Naive thymus-derived CD4-positive, alpha-beta T cell (primary cell): ENCODE measurements at regions not wholly inside any gene's neighbourhood (a gene's known extent, or its start where the extent isn't known, plus 50 kb on each side); places are given as distances from the start of the nearest gene placed in this dataset.
"Not testable (repeated sequence)": the region's sequence is repeated elsewhere in the genome, so short reads cannot be mapped to it uniquely, and the experiment has no call there.

ENCODE experiments used
- ATAC-seq: fragments of 150-1000 bp; cut with Tn5 transposase; 2 replicates; pipeline ENCODE4 v1.10.0; 2021; ENCODE audit warnings: mild to moderate bottlenecking, moderate library complexity
- CTCF ChIA-PET: fragments of 350-600 bp; sonication (Branson Sonifier 250); formaldehyde crosslinking; loops from one replicate; lab custom pipeline; 2021; ENCODE audit warnings: antibody characterized with exemption; lab: Charles Lee
- POLR2A ChIA-PET: fragments of 350-600 bp; sonication (Branson Sonifier 250); formaldehyde crosslinking; loops from one replicate; lab custom pipeline; 2021; ENCODE audit warnings: antibody characterized with exemption, inconsistent platforms; lab: Charles Lee
- DNase-seq, 9 donors: peaks; one replicate each; pipeline versions ENCODE4 v3.0.0 to v3.0.0-alpha.2; 2020 to 2022; ENCODE audit warnings: mixed read lengths in 1 of 9
- H3K27ac ChIP-seq: one replicate; pipeline ENCODE4 v1.7.0; 2013; ENCODE audit warnings: mild to moderate bottlenecking, low read depth, low read length, moderate library complexity
- H3K27me3 ChIP-seq, 2 donors: one replicate each; pipeline ENCODE4 v1.7.0; 2013; ENCODE audit warnings: low read length in 2 of 2, mild to moderate bottlenecking in 2 of 2, moderate library complexity in 2 of 2; ENCODE audit not compliant: control insufficient read depth in 2 of 2, insufficient read depth in 2 of 2
- H3K36me3 ChIP-seq, 3 experiments: 1 replicate in 2 of 3; 2 replicates in 1 of 3; pipeline ENCODE4 v1.7.0; 2013; ENCODE audit warnings: low read length in 3 of 3, mild to moderate bottlenecking in 3 of 3, moderate library complexity in 1 of 3; ENCODE audit not compliant: insufficient read depth in 3 of 3, control insufficient read depth in 2 of 3
- H3K4me1 ChIP-seq, 2 donors: one replicate each; pipeline ENCODE4 v1.7.0; 2013; ENCODE audit warnings: low read length in 2 of 2, mild to moderate bottlenecking in 2 of 2, moderate library complexity in 1 of 2; ENCODE audit not compliant: control insufficient read depth in 2 of 2, insufficient read depth in 2 of 2
- H3K4me3 ChIP-seq: 2 replicates; pipeline ENCODE4 v1.7.0; 2013; ENCODE audit warnings: mild to moderate bottlenecking, low read length
- H3K9me3 ChIP-seq, 3 experiments: 1 replicate in 2 of 3; 2 replicates in 1 of 3; pipeline ENCODE4 v1.7.0; 2013; ENCODE audit warnings: low read length in 3 of 3; ENCODE audit not compliant: control insufficient read depth in 2 of 3
- H3K27ac Mint-ChIP-seq, 9 donors: one replicate each; pipeline ENCODE4 v1.8.0; 2020 to 2022; ENCODE audit warnings: mixed read lengths in 9 of 9, mild to moderate bottlenecking in 8 of 9, moderate library complexity in 5 of 9, inconsistent platforms in 2 of 9
- H3K27me3 Mint-ChIP-seq, 5 donors: one replicate each; pipeline ENCODE4 v1.8.0; 2021 to 2022; ENCODE audit warnings: mixed read lengths in 5 of 5, mild to moderate bottlenecking in 1 of 5
- H3K36me3 Mint-ChIP-seq, 5 donors: one replicate each; pipeline ENCODE4 v1.8.0; 2020 to 2022; ENCODE audit warnings: mixed read lengths in 5 of 5, mild to moderate bottlenecking in 3 of 5, inconsistent platforms in 1 of 5
- H3K4me1 Mint-ChIP-seq, 7 donors: one replicate each; pipeline ENCODE4 v1.8.0; 2020 to 2022; ENCODE audit warnings: mixed read lengths in 7 of 7, mild to moderate bottlenecking in 3 of 7, inconsistent platforms in 1 of 7
- H3K4me3 Mint-ChIP-seq, 10 donors: one replicate each; pipeline ENCODE4 v1.8.0; 2020 to 2022; ENCODE audit warnings: mild to moderate bottlenecking in 10 of 10, mixed read lengths in 10 of 10, moderate library complexity in 6 of 10, inconsistent platforms in 2 of 10
- H3K9me3 Mint-ChIP-seq, 11 donors: one replicate each; pipeline ENCODE4 v1.8.0; 2020 to 2022; ENCODE audit warnings: mixed read lengths in 11 of 11, mild to moderate bottlenecking in 4 of 11, inconsistent platforms in 1 of 11, moderate library complexity in 1 of 11
- intact Hi-C, 2 donors: fragments of 100-400 bp; cut with micrococcal nuclease; formaldehyde crosslinking; loops; one replicate each; pipeline ENCODE4 v1.15.1; 2023

DNA sequence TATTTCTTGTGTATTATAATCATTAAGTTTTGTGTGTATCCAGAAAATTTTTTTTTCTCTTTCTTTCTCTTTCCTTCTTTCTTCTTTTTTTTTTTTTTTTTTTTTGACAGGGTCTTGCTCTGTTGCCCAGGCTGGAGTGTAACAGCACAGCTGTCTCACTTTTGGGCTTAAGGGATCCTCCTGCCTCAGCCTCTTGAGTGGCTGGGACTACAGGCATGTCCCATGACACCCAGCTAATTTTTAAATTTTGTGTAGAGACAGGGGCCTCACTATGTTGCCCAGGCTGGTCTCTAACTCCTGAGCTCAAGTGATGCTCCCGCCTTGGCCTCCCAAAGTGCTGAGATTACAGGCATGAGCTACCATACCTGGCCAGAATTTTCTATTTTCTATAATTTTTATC lies 120.2 kb upstream of the LDB2 start:
- DNase-seq, H3K4me1 Mint-ChIP-seq, H3K27ac Mint-ChIP-seq, H3K9me3 ChIP-seq, POLR2A ChIA-PET, H3K9me3 Mint-ChIP-seq, H3K4me3 ChIP-seq, H3K4me3 Mint-ChIP-seq, H3K27ac ChIP-seq, ATAC-seq, CTCF ChIA-PET, H3K4me1 ChIP-seq, H3K27me3 ChIP-seq, H3K36me3 Mint-ChIP-seq, intact Hi-C loops, H3K36me3 ChIP-seq: not testable (repeated sequence)
- H3K27me3 Mint-ChIP-seq, result peaks cover 5 to 25% (median 19%) of the 10 kb centered on the region in 5 donors

DNA sequence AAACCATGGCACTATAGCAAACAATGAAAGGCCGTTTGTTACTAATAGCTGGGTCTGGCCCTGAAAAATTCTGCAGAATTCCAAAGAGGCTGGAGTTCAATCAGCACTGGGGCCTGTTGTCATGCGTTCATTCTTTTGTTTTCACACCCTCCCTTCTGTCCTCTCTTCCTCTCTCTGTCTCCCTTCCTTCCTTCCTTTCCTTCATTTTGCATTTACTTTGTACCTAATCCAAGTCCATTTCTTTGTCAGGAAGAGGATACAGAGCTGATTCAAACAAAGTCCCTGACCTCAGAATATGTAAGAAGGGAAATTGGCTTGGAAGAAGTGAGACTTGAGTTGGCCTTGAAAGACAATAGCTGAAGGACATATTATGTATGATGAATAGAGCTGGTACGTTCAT lies 119.6 kb upstream of the LDB2 start:
- CTCF ChIA-PET, result no interaction called here
- no peak overlapping the region for H3K4me3 ChIP-seq
- H3K4me1 ChIP-seq, result no peaks in the 10 kb centered on the region
- H3K27ac Mint-ChIP-seq, result no peak overlapping the region
- POLR2A ChIA-PET, result no interaction called here
- intact Hi-C loops, result no loop called here
- ATAC-seq, result no peak
- no peak for DNase-seq
- no peaks in the 10 kb centered on the region for H3K36me3 ChIP-seq
- peaks cover 0 to 3% (median 0%) of the 10 kb centered on the region in 11 donors for H3K9me3 Mint-ChIP-seq
- H3K27ac ChIP-seq, result no peak overlapping the region
- no peaks in the 10 kb centered on the region for H3K4me1 Mint-ChIP-seq
- no peak overlapping the region for H3K4me3 Mint-ChIP-seq
- H3K27me3 ChIP-seq, result no peaks in the 10 kb centered on the region
- peaks cover 5 to 25% (median 16%) of the 10 kb centered on the region in 5 donors for H3K27me3 Mint-ChIP-seq
- no peaks in the 10 kb centered on the region for H3K9me3 ChIP-seq
- H3K36me3 Mint-ChIP-seq, result no peaks in the 10 kb centered on the region

DNA sequence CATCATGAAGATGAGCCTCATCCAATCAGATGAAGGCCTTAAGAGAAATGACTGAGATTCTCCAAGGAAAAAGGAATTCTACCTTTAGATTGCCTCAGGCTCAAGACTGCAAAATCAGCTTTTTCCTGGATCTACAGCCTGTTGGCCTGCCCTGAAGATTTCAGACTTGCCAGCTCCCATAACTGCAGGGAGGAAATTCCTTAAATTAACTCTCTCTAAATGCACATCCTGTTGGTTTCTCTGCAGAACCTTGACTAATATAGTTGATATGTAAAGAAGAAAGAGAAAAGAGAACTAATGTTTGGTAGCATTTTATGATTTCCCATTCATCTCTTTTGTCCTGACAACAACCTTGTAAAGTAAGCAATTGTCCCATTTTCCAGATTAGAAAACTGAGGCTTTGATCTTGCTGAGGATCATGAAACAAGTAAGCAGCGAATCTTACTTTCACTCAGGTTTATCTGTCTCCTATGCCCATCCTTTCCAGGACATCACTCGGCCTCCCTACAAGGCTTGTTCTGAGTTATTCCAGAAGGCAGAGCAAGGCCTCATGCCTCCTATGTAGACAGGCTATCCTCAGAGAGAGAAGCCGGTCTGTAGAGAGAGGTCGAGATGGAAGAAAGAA lies 115.0 kb upstream of the LDB2 start:
- no peaks in the 10 kb centered on the region for H3K27me3 ChIP-seq
- H3K4me3 Mint-ChIP-seq, result no peak overlapping the region
- H3K27ac ChIP-seq, result no peak overlapping the region
- H3K27me3 Mint-ChIP-seq, result peaks cover 0 to 4% (median 0%) of the 10 kb centered on the region in 5 donors
- no peak overlapping the region for H3K27ac Mint-ChIP-seq
- no peaks in the 10 kb centered on the region for H3K9me3 ChIP-seq
- intact Hi-C loops, result no loop called here
- H3K4me1 ChIP-seq, result no peaks in the 10 kb centered on the region
- H3K9me3 Mint-ChIP-seq, result no peaks in the 10 kb centered on the region
- H3K4me3 ChIP-seq, result no peak overlapping the region
- ChIA-PET POLR2A (no interaction called here), CTCF (no interaction called here)
- no peaks in the 10 kb centered on the region for H3K36me3 Mint-ChIP-seq
- no peaks in the 10 kb centered on the region for H3K36me3 ChIP-seq
- no peaks in the 10 kb centered on the region for H3K4me1 Mint-ChIP-seq
- ATAC-seq (no peak), DNase-seq (no peak)

DNA sequence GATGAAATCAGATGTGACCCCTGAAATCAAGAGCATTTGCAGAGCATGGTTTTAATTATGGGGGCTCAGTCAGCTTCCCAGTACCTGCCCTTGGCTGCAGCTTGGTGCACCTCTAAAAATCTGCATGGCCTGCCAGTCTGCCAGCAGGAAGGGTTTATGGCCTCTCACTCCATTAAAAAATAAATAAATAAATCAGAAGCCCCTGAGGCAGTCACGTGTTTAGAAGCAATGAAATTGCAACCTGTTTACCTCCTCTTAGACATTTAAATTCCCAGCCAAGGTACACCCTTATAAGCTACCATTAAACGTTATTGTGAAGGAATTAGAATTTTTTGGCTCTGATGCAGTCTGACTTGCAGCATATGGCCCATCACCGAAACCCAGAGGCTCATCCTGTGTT lies 114.0 kb upstream of the LDB2 start:
- ChIA-PET CTCF (no interaction called here), POLR2A (no interaction called here)
- no peaks in the 10 kb centered on the region for H3K9me3 Mint-ChIP-seq
- H3K27me3 Mint-ChIP-seq, result peaks cover 0 to 4% (median 0%) of the 10 kb centered on the region in 5 donors
- no peaks in the 10 kb centered on the region for H3K36me3 Mint-ChIP-seq
- ATAC-seq, result no peak
- Histone ChIP-seq H3K27ac (no peak overlapping the region), H3K9me3 (no peaks in the 10 kb centered on the region), H3K4me1 (no peaks in the 10 kb centered on the region), H3K27me3 (no peaks in the 10 kb centered on the region), H3K4me3 (no peak overlapping the region), H3K36me3 (no peaks in the 10 kb centered on the region)
- H3K4me3 Mint-ChIP-seq, result no peak overlapping the region
- no peaks in the 10 kb centered on the region for H3K4me1 Mint-ChIP-seq
- no peak overlapping the region for H3K27ac Mint-ChIP-seq
- no peak for DNase-seq
- intact Hi-C loops, result no loop called here

DNA sequence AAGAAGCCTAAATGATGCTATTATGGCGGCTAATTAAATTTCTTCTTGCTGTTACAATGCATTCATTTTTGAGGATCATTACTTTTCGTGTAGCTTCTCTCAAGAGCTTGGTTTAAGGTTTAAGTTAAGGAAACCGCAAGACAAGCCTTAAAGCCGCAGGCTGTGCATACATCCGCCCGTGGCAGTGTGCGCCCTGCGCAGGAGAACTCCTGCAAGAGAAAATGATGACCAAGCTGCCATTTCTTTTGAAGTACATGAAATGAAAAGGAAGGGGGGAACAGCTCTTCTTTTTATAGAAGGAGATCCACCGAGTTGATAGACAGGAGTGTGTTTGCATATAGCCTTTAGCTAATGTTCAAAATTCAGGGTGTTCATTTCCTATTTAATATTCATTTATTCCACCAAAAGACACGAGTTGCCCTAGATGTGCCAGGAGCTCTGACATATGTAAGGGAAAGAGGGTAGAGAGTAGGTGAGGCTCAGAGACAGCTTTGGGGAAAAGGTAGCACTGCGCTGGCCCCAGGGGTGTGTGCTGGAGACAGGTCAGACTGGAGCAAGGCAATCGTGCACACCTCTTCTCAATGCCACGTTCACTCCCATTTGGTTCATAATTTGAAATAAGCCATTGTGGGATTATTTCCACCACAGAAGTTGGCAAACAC lies 112.1 kb upstream of the LDB2 start:
- Mint-ChIP-seq H3K27ac (no peak overlapping the region), H3K36me3 (no peaks in the 10 kb centered on the region), H3K4me3 (no peak overlapping the region), H3K4me1 (no peaks in the 10 kb centered on the region), H3K27me3 (peaks cover 0 to 5% (median 0%) of the 10 kb centered on the region in 5 donors), H3K9me3 (no peaks in the 10 kb centered on the region)
- no peaks in the 10 kb centered on the region for H3K9me3 ChIP-seq
- no peaks in the 10 kb centered on the region for H3K36me3 ChIP-seq
- ChIA-PET POLR2A (no interaction called here), CTCF (no interaction called here)
- intact Hi-C loops, result no loop called here
- no peaks in the 10 kb centered on the region for H3K4me1 ChIP-seq
- H3K27ac ChIP-seq, result no peak overlapping the region
- DNase-seq, result peak in 1 of 9 donors; percentile 0
- no peak for ATAC-seq
- no peak overlapping the region for H3K4me3 ChIP-seq
- H3K27me3 ChIP-seq, result no peaks in the 10 kb centered on the region

DNA sequence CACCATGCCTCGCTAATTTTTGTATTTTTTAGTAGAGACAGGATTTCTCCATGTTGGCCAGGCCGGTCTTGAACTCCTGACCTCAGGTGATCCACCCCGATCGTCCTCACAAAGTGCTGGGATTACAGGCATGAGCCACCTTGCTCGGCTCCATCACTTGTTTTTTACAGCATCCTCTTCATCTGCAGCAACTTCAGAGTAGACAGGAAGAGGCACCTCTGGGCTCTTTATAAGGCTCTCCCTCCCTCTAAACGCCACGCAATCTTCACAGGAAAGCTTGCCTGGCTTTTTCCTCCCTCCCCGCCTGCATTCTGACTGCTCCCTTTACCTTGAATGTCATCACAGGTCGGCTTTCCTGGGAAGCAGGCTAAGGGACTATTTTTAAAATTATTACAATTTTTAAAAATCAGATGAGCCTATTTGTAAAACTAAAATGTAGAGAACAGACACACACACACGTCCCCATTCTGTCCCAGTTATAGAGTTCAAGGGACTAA lies 111.5 kb upstream of the LDB2 start:
- POLR2A ChIA-PET, result no interaction called here
- Histone ChIP-seq H3K4me3 (no peak overlapping the region), H3K27ac (no peak overlapping the region), H3K4me1 (no peaks in the 10 kb centered on the region), H3K9me3 (no peaks in the 10 kb centered on the region), H3K36me3 (no peaks in the 10 kb centered on the region), H3K27me3 (no peaks in the 10 kb centered on the region)
- intact Hi-C loops, result no loop called here
- DNase-seq, result no peak
- CTCF ChIA-PET, result no interaction called here
- Mint-ChIP-seq H3K4me1 (no peaks in the 10 kb centered on the region), H3K36me3 (no peaks in the 10 kb centered on the region), H3K27me3 (peaks cover 0 to 5% (median 1%) of the 10 kb centered on the region in 5 donors), H3K27ac (no peak overlapping the region), H3K4me3 (no peak overlapping the region), H3K9me3 (no peaks in the 10 kb centered on the region)
- no peak for ATAC-seq

DNA sequence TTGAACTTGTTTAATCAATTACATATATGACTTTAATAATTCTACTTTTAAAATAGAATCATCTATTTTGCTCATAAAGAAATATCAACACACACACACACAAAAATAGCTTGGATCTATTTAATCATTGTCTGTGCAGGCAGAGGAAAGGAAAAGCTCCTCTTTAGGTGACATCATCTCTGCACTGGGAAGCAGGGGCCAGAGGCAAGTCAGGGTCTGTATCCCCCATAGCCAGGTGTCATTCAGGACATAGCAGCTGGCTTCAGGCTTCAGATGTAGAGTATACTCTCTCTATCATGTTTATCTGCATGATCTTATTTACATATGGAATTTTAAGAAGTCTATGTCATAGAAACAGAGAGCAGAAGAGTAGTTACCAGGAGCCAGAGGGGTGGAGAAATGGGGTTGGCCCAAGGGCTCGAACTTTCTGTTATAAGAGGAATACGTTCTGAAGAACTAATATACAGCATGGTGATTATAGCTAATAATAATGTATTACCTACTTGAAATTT lies 110.4 kb upstream of the LDB2 start:
- Mint-ChIP-seq H3K4me3 (no peak overlapping the region), H3K27me3 (peaks cover 0 to 6% (median 4%) of the 10 kb centered on the region in 5 donors), H3K36me3 (no peaks in the 10 kb centered on the region), H3K27ac (no peak overlapping the region), H3K9me3 (no peaks in the 10 kb centered on the region), H3K4me1 (no peaks in the 10 kb centered on the region)
- Histone ChIP-seq H3K4me1 (no peaks in the 10 kb centered on the region), H3K4me3 (no peak overlapping the region), H3K36me3 (no peaks in the 10 kb centered on the region), H3K9me3 (no peaks in the 10 kb centered on the region), H3K27ac (no peak overlapping the region), H3K27me3 (no peaks in the 10 kb centered on the region)
- DNase-seq, result no peak
- intact Hi-C loops, result no loop called here
- POLR2A ChIA-PET, result no interaction called here
- no peak for ATAC-seq
- CTCF ChIA-PET, result no interaction called here
